ENCODE measurements at regions not wholly inside any gene's neighbourhood (a gene's known extent, or its start where the extent isn't known, plus 50 kb on each side); places are given as distances from the start of the nearest gene placed in this dataset.

DNA sequence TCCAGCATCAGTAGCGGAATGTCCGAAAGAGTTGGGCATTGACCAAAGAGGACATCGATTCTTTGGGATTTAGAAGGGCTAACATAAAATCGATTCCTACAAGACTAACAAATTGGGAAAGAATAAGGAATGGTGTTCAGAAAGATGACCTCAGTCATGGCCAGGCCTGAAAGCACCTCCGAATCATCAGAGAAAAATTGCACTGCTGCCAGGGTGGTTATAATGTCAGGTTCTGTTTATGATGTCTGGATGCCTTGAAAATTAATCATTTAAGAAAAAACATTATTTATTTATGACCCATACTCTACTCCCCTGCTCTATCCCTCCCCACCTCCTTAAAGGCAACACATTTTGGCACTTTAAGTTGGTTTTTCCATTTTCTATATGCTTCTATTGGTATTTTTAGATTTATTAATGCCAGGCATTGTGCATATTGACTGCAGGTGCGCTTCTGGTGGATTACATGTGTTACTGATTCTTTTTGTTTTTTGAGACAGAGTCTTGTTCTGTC, 104.7 kb downstream of the MYCN start:
- H3K23me2 ChIP-seq (ENCODE audit: insufficient read length, low read depth, low read length, poor library complexity, severe bottlenecking), result no peaks in the 10 kb centered on the region
- no CpG with 5 or more reads among the region's 6 CpGs for WGBS (ENCODE audit: extremely low coverage, insufficient read length, low lambda C conversion rate)
- H3K27me3 ChIP-seq (ENCODE audit: insufficient read depth, low read length), result no peaks in the 10 kb centered on the region
- Mint-ChIP-seq H3K9me3 (no peaks in the 10 kb centered on the region), H3K27ac (no peak overlapping the region), H3K4me3 (no peak overlapping the region), H3K36me3 (ENCODE audit: insufficient read depth in 1 of 3, low read depth in 3 of 3) (no peaks in the 10 kb centered on the region; a peak in 1 of 7 replicates), H3K27me3 (ENCODE audit: low read depth) (no peaks in the 10 kb centered on the region), H3K4me1 (peaks cover 9% of the 10 kb centered on the region in 2 experiments)
- no peak overlapping the region for H2AK5ac ChIP-seq (ENCODE audit: insufficient read length, low read length)
- no peaks in the 10 kb centered on the region for H3K4me1 ChIP-seq (ENCODE audit: insufficient read depth, low read length)
- no peak overlapping the region for H3K4me2 ChIP-seq (ENCODE audit: insufficient read depth, insufficient read length, low read length)
- H3K79me2 ChIP-seq (ENCODE audit: insufficient read depth, low read length), result no peaks in the 10 kb centered on the region
- H2BK12ac ChIP-seq (ENCODE audit: insufficient read length, low read depth, low read length), result no peak overlapping the region
- no peak overlapping the region for H4K91ac ChIP-seq (ENCODE audit: insufficient read length, low read depth, low read length)
- no peak overlapping the region for H3K27ac ChIP-seq (ENCODE audit: insufficient read length, low read depth, low read length)
- H3K79me1 ChIP-seq (ENCODE audit: insufficient read depth, low read depth, low read length, poor library complexity, severe bottlenecking), result no peaks in the 10 kb centered on the region
- no peaks in the 10 kb centered on the region for H3K9me3 ChIP-seq (ENCODE audit: control insufficient read depth, low read depth, low read length)
- H3K56ac ChIP-seq (ENCODE audit: insufficient read length, low read depth, low read length), result no peak overlapping the region
- H4K20me1 ChIP-seq (ENCODE audit: control insufficient read depth, insufficient read depth, insufficient read length), result no peaks in the 10 kb centered on the region
- H3K14ac ChIP-seq (ENCODE audit: insufficient read depth, low read length), result no peak overlapping the region
- no peak overlapping the region for H3K4ac ChIP-seq (ENCODE audit: low read depth, low read length)
- H2BK5ac ChIP-seq (ENCODE audit: insufficient read length, low read length), result no peak overlapping the region
- TF ChIP-seq, protein P1, sequence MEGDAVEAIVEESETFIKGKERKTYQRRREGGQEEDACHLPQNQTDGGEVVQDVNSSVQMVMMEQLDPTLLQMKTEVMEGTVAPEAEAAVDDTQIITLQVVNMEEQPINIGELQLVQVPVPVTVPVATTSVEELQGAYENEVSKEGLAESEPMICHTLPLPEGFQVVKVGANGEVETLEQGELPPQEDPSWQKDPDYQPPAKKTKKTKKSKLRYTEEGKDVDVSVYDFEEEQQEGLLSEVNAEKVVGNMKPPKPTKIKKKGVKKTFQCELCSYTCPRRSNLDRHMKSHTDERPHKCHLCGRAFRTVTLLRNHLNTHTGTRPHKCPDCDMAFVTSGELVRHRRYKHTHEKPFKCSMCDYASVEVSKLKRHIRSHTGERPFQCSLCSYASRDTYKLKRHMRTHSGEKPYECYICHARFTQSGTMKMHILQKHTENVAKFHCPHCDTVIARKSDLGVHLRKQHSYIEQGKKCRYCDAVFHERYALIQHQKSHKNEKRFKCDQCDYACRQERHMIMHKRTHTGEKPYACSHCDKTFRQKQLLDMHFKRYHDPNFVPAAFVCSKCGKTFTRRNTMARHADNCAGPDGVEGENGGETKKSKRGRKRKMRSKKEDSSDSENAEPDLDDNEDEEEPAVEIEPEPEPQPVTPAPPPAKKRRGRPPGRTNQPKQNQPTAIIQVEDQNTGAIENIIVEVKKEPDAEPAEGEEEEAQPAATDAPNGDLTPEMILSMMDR (conservative IDR thresholded peaks at IDR 0.05), result no peak
- no peak overlapping the region for H3K9ac ChIP-seq (ENCODE audit: extremely low read depth, insufficient read length, low read length)
- no peak overlapping the region for H2BK20ac ChIP-seq (ENCODE audit: low read depth, low read length, poor library complexity, severe bottlenecking)
- no peak for DNase-seq
- no peak overlapping the region for H2BK120ac ChIP-seq (ENCODE audit: low read depth, low read length, poor library complexity, severe bottlenecking)
- no peak overlapping the region for H2AFZ ChIP-seq (ENCODE audit: low read length)
- no peak overlapping the region for H3K18ac ChIP-seq (ENCODE audit: insufficient read length, low read depth, low read length)
- H3K23ac ChIP-seq (ENCODE audit: insufficient read length, low read depth, low read length), result no peak overlapping the region
- H4K8ac ChIP-seq (replicated peaks; ENCODE audit: insufficient read length, low read depth, low read length), result no peak overlapping the region
- no peak overlapping the region for H4K5ac ChIP-seq (ENCODE audit: insufficient read length, low read depth, low read length)
- no peak overlapping the region for H3T11ph ChIP-seq (ENCODE audit: low read length)
- no peak overlapping the region for H2BK15ac ChIP-seq (ENCODE audit: low read depth, low read length)

Data from H9 (cell line).